Pancreas (tissue), 10 donors: ENCODE measurements at regions not wholly inside any gene's neighbourhood (a gene's known extent, or its start where the extent isn't known, plus 50 kb on each side); places are given as distances from the start of the nearest gene placed in this dataset.
"Not testable (repeated sequence)": the region's sequence is repeated elsewhere in the genome, so short reads cannot be mapped to it uniquely, and the experiment has no call there.

ENCODE experiments used
- ATAC-seq, 4 donors: fragments of 200-7000 bp; cut with Tn5 transposase; one replicate each; pipeline versions ENCODE4 v1.8.0 to v1.9.1; 2020; ENCODE audit warnings: mild to moderate bottlenecking in 4 of 4, moderate library complexity in 4 of 4
- DNase-seq, 6 donors: peaks; one replicate each; pipeline ENCODE4 v3.0.0-alpha.2; 2020
- FAIRE-seq: peaks from 2 replicates; lab custom pipeline; 2012; peaks lifted over from hg19 to GRCh38; lab: Jason Lieb, UNC
- H3K27ac ChIP-seq, 4 donors: fragments of 200-600 bp; sonication (generic); 1 replicate in 3 of 4; 2 replicates in 1 of 4; pipeline versions ENCODE4 v1.5.0 to v1.8.0; 2020
- H3K27me3 ChIP-seq, 4 donors: fragments of 200-600 bp; one replicate each; pipeline ENCODE4 v1.8.0; 2021
- H3K36me3 ChIP-seq, 3 donors: fragments of 200-600 bp; sonication (generic) in 1 of 3; one replicate each; pipeline versions ENCODE4 v1.5.0 to v1.8.0; 2020 to 2021
- H3K4me1 ChIP-seq, 3 donors: fragments of 200-600 bp; one replicate each; pipeline ENCODE4 v1.8.0; 2021
- H3K4me3 ChIP-seq, 4 donors: fragments of 200-600 bp; sonication (generic) in 2 of 4; one replicate each; pipeline versions ENCODE4 v1.5.0 to v1.8.0; 2020 to 2021
- H3K9me3 ChIP-seq, 4 donors: fragments of 200-600 bp; one replicate each; pipeline ENCODE4 v1.8.0; 2021
- WGBS, 2 donors: extraction: QIAGEN DNeasy Blood & Tissue Kit; methylation state at CpG; one replicate each; pipeline ENCODE4 v1.1.7; 2013; 5-methylcytosine and 5-hydroxymethylcytosine counted together
- intact Hi-C, 3 donors: fragments of 100-400 bp; cut with DNase I; formaldehyde crosslinking; loops; one replicate each; pipeline versions ENCODE4 v1.11.1 to v1.14.2; 2022
- donor health status: healthy with polysubstance abuse.
- donor health status: DM: no; HTN: no; CAD: no; lungs with moderate emphysema.
- donor health status: DM: no; HTN: no; CAD: no.
- donor health status: control.
- donor health status: control.
- donor health status: Bipolar disorder and iron deficiency.
- donor health status: DM: yes; HTN: yes; CAD: no.
- donor health status: DM: no; HTN: no; CAD: no.
- donor health status: DM: no; HTN: no; CAD: no.
- donor health status: DM: yes; HTN: yes; CAD: no.

DNA sequence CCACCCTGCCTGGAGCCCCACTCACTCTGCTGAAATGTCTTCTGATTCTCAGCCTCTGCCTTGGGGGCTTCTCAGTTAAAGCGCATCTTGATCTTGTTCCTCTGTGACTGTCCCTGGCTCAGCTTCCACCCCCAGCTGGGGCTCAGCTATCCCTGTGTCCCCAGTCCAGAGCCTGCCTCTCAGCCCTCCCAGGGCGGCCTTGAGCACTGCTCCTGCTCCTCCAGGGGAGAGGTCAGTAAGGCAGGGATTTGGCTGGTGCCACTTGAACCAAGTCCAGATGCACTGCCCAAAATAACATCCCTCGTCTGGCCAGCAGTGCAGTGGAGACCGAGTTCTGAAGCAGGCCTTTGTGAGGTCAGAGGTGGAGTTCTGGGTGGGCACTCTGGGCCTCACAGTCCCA lies 1950.8 kb downstream of the FOXD4L5 start:
- ATAC-seq, H3K27ac ChIP-seq, H3K4me1 ChIP-seq, FAIRE-seq, H3K36me3 ChIP-seq, intact Hi-C loops, H3K27me3 ChIP-seq, H3K9me3 ChIP-seq, H3K4me3 ChIP-seq: not testable (repeated sequence)
- DNase-seq = peak in 2 of 6 donors; percentile 25 to 57
- WGBS, 2 donors = 63 to 86% methylated on average over 1 of the region's 4 CpGs

DNA sequence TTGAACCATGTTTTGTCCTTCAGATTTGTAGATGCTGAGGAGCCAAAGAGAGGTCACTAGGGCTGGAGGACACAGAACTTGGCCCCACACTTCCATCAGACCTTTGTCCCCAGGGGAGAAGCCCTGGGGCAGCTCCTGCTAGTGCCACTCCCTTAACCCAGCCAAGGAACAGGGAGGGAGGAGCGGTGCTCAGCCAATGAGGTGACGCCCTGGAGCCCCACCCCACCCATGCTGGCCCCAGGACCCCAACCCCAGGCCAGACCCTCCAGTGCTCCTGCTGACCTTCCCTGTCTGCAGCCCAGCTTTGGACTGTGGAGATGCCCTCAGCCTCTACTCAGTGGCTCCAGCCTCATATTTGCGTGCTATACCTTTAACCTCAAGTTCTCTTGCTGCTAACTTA lies 1951.9 kb downstream of the FOXD4L5 start:
- H3K27ac ChIP-seq, H3K27me3 ChIP-seq, FAIRE-seq, H3K4me1 ChIP-seq, H3K4me3 ChIP-seq, H3K36me3 ChIP-seq, ATAC-seq, H3K9me3 ChIP-seq, intact Hi-C loops: not testable (repeated sequence)
- 79% methylated on average over 2 of the region's 3 CpGs for WGBS, 2 donors
- DNase-seq = peak in 1 of 6 donors; percentile 38

DNA sequence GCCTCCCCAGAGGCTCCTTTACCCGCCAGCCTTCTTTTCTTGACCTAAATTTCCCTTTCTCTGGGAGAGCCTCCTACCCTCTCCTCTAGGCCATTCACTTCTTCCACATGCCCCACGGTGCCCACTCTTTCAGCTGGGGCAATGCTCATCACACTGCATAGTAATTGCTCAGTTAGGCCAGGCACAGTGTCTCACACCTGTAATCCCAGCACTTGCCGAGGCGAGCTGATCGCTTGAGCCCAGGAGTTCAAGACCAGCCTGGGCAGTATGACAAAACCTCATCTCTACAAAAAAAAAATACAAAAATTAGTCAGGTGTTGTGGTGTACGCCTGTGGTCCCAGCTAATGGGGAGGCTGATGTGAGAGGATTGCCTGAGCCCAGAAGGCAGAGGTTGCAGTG lies 1956.7 kb downstream of the FOXD4L5 start:
- H3K27me3 ChIP-seq, H3K27ac ChIP-seq, DNase-seq, FAIRE-seq, H3K4me3 ChIP-seq, H3K36me3 ChIP-seq, ATAC-seq, H3K4me1 ChIP-seq, intact Hi-C loops, H3K9me3 ChIP-seq: not testable (repeated sequence)
- WGBS, 2 donors = 87 to 94% methylated on average over 5 of the region's 6 CpGs

DNA sequence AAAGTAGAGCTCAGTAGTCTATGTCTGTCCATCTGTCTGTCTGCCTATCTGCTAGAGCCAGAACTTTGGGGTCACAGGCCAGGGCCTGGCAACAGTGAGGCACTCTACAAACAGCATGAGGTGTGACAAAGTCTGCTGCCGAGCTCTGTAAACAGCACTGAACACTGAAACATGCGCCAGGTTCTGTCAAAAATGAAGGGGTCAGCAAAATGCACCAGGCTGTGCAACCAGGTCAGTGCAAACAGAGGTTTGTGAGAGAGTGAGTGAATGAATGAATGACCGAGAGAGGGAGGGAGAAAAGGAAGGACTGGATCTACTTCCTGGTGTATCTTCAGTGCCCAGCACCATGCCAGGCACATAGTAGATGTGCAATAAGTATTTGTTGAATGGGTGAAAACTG lies 1957.8 kb downstream of the FOXD4L5 start:
- intact Hi-C loops, H3K27ac ChIP-seq, H3K36me3 ChIP-seq, ATAC-seq, H3K9me3 ChIP-seq, H3K4me3 ChIP-seq, H3K4me1 ChIP-seq, H3K27me3 ChIP-seq, FAIRE-seq, DNase-seq: not testable (repeated sequence)
- 52 to 55% methylated on average over 3 of the region's 3 CpGs for WGBS, 2 donors

DNA sequence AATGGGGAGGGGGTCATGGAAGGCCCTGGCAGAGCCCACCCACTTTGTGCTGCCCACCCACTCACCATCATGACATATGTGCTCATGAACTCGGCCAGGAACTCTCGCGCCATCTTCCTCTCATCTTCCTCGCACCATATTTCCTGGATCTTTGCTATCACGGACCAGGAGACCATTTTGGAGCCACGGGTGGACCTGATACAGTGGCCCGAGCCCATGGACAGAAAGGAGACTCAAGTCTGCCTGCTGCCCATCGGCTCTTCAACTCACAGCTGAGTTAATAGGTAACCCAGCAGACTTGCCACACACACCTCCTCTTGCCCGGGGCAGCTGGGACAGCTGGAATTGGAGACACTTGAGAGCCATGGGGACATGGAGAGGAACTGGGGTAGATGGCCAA lies 1958.3 kb downstream of the FOXD4L5 start:
- H3K36me3 ChIP-seq, H3K4me3 ChIP-seq, H3K27ac ChIP-seq, H3K4me1 ChIP-seq, H3K9me3 ChIP-seq, intact Hi-C loops, H3K27me3 ChIP-seq, FAIRE-seq, ATAC-seq: not testable (repeated sequence)
- DNase-seq = peak in 1 of 6 donors; percentile 21
- 62 to 71% methylated on average over 4 to 8 of the region's 9 CpGs for WGBS, 2 donors

DNA sequence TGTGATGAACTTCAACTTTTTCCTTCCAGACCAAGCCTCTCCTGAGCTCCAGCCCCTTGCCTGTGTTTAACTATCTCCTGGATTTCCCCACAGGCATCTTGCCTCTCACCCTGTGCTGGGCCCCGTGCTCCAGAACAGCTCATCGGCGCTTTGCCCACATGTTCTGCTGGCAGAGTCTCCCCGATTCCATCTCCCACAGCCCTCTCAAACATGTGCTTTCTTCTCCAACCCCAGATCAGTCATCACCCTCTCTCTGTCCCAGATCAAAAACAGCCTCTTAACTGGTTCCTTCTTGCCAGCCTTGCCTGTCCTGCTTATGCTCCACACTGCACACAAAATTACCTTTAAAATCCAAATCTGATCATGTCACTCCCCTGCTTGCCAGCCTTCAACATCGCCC lies 1959.3 kb downstream of the FOXD4L5 start:
- FAIRE-seq, H3K4me3 ChIP-seq, intact Hi-C loops, H3K36me3 ChIP-seq, ATAC-seq, H3K27me3 ChIP-seq, H3K27ac ChIP-seq, H3K9me3 ChIP-seq, H3K4me1 ChIP-seq, DNase-seq: not testable (repeated sequence)
- WGBS, 2 donors = 91 to 98% methylated on average over 5 of the region's 5 CpGs

DNA sequence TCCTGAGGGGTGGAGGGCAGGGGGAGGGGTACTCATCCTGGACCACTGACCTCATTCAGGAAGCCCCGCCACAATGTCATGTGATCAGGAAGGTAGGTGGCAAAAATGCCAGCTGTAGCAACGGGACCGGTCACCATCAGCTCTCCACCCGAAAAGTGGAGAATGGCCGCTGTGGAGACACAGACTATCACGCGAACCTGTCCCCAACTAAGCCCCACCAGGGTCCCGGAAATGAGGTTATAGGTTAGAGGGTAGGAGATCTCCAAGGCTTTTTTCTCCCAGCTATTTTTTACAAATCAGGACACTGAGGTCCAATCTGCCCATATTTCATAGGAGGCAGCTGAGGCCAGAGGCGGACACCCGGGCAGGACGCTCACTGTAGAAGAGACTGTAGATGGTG lies 1966.9 kb downstream of the FOXD4L5 start:
- DNase-seq = peak in 3 of 6 donors; percentile 2 to 25 (median 4)
- H3K27ac ChIP-seq, H3K36me3 ChIP-seq, intact Hi-C loops, H3K4me1 ChIP-seq, ATAC-seq, H3K4me3 ChIP-seq, H3K27me3 ChIP-seq, FAIRE-seq, H3K9me3 ChIP-seq: not testable (repeated sequence)
- WGBS, 2 donors = 80 to 88% methylated on average over 5 to 10 of the region's 11 CpGs

DNA sequence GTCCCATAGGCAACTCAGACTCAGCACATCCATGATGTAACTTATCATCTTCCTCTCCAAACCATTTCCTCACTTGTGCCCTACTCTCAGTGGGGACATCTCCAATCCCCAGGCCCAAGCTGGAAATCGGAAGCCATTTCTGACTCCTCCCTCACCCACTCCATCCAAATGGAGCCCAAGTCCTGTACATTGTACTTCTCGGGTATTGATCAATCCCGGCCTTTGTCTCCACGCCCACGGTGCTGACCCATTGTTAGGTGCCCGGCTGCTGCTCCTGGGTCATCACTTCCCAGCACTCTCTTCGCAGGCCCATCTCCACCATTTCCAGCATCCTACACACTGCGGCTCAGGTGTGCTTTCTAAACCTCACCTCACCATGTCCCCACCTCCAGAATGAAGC lies 1969.6 kb downstream of the FOXD4L5 start:
- ATAC-seq, H3K27ac ChIP-seq, H3K4me3 ChIP-seq, intact Hi-C loops, H3K36me3 ChIP-seq, H3K27me3 ChIP-seq, H3K9me3 ChIP-seq, FAIRE-seq, H3K4me1 ChIP-seq: not testable (repeated sequence)
- peak in 4 of 6 donors; percentile 5 to 27 (median 7) for DNase-seq
- 76 to 88% methylated on average over 6 of the region's 8 CpGs for WGBS, 2 donors

DNA sequence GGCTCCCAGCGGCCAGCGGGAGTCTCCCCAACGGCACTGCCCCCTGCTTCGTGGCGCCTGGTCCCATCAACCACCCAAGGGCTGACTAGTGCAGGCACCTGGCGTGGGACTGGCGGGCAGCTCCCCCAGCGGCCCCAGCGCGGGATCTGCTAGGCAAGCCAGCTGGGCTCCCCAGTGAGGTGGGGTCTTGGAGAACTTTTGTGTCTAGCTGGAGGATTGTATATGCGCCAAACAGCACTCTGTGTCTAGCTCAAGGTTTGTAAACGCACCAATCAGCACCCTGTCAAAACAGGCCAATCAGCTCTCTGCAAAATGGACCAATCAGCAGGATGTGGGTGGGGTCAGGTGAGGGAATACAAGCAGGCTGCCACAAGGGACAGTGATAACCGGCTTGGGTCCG lies 1988.2 kb downstream of the FOXD4L5 start:
- FAIRE-seq, intact Hi-C loops, H3K9me3 ChIP-seq, H3K36me3 ChIP-seq, H3K27ac ChIP-seq, H3K27me3 ChIP-seq, H3K4me1 ChIP-seq, H3K4me3 ChIP-seq, ATAC-seq: not testable (repeated sequence)
- 86 to 93% methylated on average over 6 to 9 of the region's 14 CpGs for WGBS, 2 donors
- DNase-seq = peak in 3 of 6 donors; percentile 2 to 13 (median 8)

DNA sequence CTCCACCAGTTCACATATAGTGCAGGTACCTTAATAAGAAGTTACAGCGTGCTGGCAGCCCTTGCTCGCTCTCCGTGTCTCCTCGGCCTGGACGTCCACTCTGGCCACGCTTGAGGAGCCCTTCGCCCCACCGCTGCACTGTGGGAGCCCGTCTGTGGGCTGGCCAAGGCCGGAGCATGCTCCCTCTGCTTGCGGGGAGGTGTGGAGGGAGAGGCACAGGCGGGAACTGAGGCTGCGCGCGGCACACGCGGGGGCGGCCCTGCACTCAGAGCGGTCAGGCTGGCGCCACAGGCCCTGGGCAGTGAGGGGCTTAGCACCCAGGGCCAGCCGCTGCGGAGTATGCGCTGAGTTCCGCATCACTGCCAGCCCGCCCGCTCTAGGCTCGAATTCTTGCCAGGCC lies 1988.6 kb downstream of the FOXD4L5 start:
- intact Hi-C loops, H3K4me1 ChIP-seq, H3K27ac ChIP-seq, H3K36me3 ChIP-seq, ATAC-seq, H3K9me3 ChIP-seq, FAIRE-seq, H3K27me3 ChIP-seq, H3K4me3 ChIP-seq: not testable (repeated sequence)
- 77 to 87% methylated on average over 12 to 15 of the region's 27 CpGs for WGBS, 2 donors
- DNase-seq = peak in 3 of 6 donors; percentile 0 to 36 (median 12)

DNA sequence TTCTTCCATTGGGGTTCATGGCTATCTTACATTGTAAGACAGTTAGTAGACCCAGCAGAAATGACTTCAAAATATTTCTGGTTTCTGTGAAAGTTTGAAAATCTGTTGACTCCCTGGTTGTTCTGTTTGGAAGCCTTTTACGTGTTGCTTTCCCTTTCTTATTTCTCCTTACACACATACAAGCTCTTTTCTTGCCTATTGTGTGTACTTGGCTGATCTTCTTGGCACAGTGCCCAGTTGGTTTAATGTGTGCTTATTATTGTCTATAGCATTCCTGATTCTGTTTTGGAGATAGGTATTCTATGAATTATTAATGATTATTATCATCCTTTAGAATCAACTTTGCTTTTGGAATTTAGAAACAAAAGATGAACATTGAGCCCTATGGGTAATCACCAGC lies 1995.0 kb downstream of the FOXD4L5 start:
- ATAC-seq, intact Hi-C loops, H3K27me3 ChIP-seq, H3K27ac ChIP-seq, H3K36me3 ChIP-seq, H3K4me1 ChIP-seq, H3K4me3 ChIP-seq, H3K9me3 ChIP-seq, FAIRE-seq: not testable (repeated sequence)
- DNase-seq = peak in 2 of 6 donors; percentile 3 to 13
- WGBS, 2 donors = 58 to 68% methylated on average over 1 of the region's 1 CpG
